Endothelial cell of umbilical vein (primary cell): ENCODE measurements at regions not wholly inside any gene's neighbourhood (a gene's known extent, or its start where the extent isn't known, plus 50 kb on each side); places are given as distances from the start of the nearest gene placed in this dataset.
"Not testable (repeated sequence)": the region's sequence is repeated elsewhere in the genome, so short reads cannot be mapped to it uniquely, and the experiment has no call there.

Source experiments
- BruUV-seq: library from RNA; stranded (reverse); fragments of 400-500 nt; replicated peaks from 2 replicates; lab custom pipeline; 2021; lab: Mats Ljungman, UMichigan
- CTCF ChIA-PET: fragments of 300-600, 350-600 bp; sonication (Branson Sonifier 250); formaldehyde crosslinking; loops from one replicate; lab custom pipeline; 2021; ENCODE audit warnings: antibody characterized with exemption, inconsistent platforms; lab: Charles Lee
- POLR2A ChIA-PET: fragments of 300-600, 350-600 bp; sonication (Branson Sonifier 250); formaldehyde crosslinking; loops from one replicate; lab custom pipeline; 2021; ENCODE audit warnings: antibody characterized with exemption, inconsistent platforms; lab: Charles Lee
- DNase-seq: peaks from one replicate; pipeline ENCODE4 v3.0.0-alpha.2; 2011; ENCODE audit warnings: low read depth, low spot score
- FAIRE-seq: peaks from 2 replicates; lab custom pipeline; 2011; peaks lifted over from hg19 to GRCh38; lab: Jason Lieb, UNC
- H2AFZ ChIP-seq: 2 replicates; pipeline ENCODE4 v1.6.0; 2012; ENCODE audit warnings: low read depth, low read length, control low read depth, inconsistent platforms
- H3K27ac ChIP-seq: 2 replicates; pipeline ENCODE4 v1.5.1; 2011; ENCODE audit warnings: low read depth, mild to moderate bottlenecking, control low read depth, low read length, moderate library complexity; ENCODE audit not compliant: insufficient read depth
- H3K27me3 ChIP-seq, 2 experiments: 2 replicates each; pipeline versions ENCODE4 v1.6.0 to v1.6.1; 2011; ENCODE audit warnings: low read length in 2 of 2, mixed read lengths in 1 of 2; ENCODE audit not compliant: control insufficient read depth in 2 of 2, insufficient read depth in 2 of 2
- H3K36me3 ChIP-seq, 2 experiments: 2 replicates in 1 of 2; 3 replicates in 1 of 2; pipeline ENCODE4 v1.5.1; 2011; ENCODE audit warnings: low read length in 2 of 2, mild to moderate bottlenecking in 1 of 2, moderate library complexity in 1 of 2; ENCODE audit not compliant: control insufficient read depth in 2 of 2, insufficient read depth in 2 of 2; ENCODE audit errors: extremely low read depth in 1 of 2
- H3K4me1 ChIP-seq: 3 replicates; pipeline ENCODE4 v1.5.1; 2011; ENCODE audit warnings: mild to moderate bottlenecking, low read length; ENCODE audit not compliant: control insufficient read depth, insufficient read depth; ENCODE audit errors: extremely low read depth
- H3K4me2 ChIP-seq: 2 replicates; pipeline ENCODE4 v1.6.1; 2011; ENCODE audit warnings: low read length, control low read depth, mixed read lengths; ENCODE audit not compliant: insufficient read depth
- H3K4me3 ChIP-seq, 3 experiments: fragments of 200-600 bp in 1 of 3; sonication (generic), shearing (Covaris generic) in 1 of 3; replicated peaks in 1 of 3; 2 replicates each; pipeline ENCODE4 v1.5.1; 2011 to 2016; ENCODE audit warnings: control low read depth in 3 of 3, low read length in 3 of 3, mild to moderate bottlenecking in 2 of 3, inconsistent platforms in 1 of 3, low read depth in 1 of 3, moderate library complexity in 1 of 3; ENCODE audit not compliant: insufficient read depth in 1 of 3
- H3K79me2 ChIP-seq: 2 replicates; pipeline ENCODE4 v1.6.0; 2012; ENCODE audit warnings: low read length, inconsistent platforms; ENCODE audit not compliant: control insufficient read depth, insufficient read depth
- H3K9ac ChIP-seq: replicated peaks from 2 replicates; pipeline ENCODE3; 2011; ENCODE audit warnings: low read length, control low read depth; ENCODE audit not compliant: insufficient read depth; ENCODE audit errors: extremely low read depth
- H3K9me1 ChIP-seq: replicated peaks from 3 replicates; pipeline ENCODE4 v1.6.0; 2011; ENCODE audit warnings: mild to moderate bottlenecking, low read length; ENCODE audit not compliant: control insufficient read depth, insufficient read depth; ENCODE audit errors: extremely low read depth
- H3K9me3 ChIP-seq: replicated peaks from 2 replicates; pipeline ENCODE4 v1.5.1; 2012; ENCODE audit warnings: low read length, inconsistent platforms; ENCODE audit not compliant: control insufficient read depth, insufficient read depth
- H4K20me1 ChIP-seq: replicated peaks from 2 replicates; pipeline ENCODE3; 2011; ENCODE audit warnings: mild to moderate bottlenecking, low read length; ENCODE audit not compliant: control insufficient read depth, insufficient read depth; ENCODE audit errors: extremely low read depth
- dilution Hi-C: fragments of 300-500 bp; cut with MboI; formaldehyde crosslinking; loops from one replicate; pipeline ENCODE4 v1.15.0; 2019; ENCODE audit warnings: low sequenced_read_pairs; ENCODE audit not compliant: extremely low pct_ligation_motif_present
- intact Hi-C: fragments of 100-400 bp; cut with micrococcal nuclease; formaldehyde crosslinking; loops from one replicate; pipeline ENCODE4 v1.10.0; 2022

DNA sequence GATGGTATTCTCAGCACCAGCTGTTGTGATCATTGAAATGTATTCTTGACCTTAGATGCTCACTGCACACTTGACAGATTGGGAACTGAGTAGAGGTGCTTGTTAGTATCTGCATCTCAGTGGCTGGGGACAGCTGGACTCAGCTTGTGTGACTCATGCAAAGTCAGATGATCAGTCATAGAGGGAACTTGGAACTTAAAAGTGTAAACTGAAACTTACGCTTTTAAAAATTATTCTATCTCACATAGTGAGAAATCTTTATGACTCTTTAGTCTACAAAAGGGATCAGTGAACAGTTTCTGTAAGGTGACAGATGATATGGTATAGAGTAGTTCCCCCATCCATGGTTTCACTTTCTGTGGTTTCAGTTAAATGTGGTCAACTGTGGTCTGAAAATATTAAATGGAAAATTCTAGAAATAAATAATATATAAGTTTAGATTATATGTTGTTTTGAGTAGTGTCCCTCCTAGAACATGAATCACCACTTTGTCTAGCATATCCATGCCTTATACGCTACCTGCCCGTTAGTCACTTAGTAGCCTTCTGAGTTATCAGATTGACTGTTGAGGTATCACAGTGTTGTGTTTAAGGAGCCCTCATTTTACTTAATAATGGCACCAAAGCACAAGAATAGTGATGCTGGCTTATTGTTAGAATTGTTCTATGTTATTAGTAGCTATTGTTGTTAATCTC, 135.6 kb upstream of the ZNF658 start:
- BruUV-seq, H3K27me3 ChIP-seq, dilution Hi-C loops, CTCF ChIA-PET, H3K36me3 ChIP-seq, H3K4me1 ChIP-seq, POLR2A ChIA-PET, H2AFZ ChIP-seq, H3K27ac ChIP-seq, FAIRE-seq, H3K4me2 ChIP-seq, H3K9me3 ChIP-seq, H4K20me1 ChIP-seq, DNase-seq, intact Hi-C loops, H3K79me2 ChIP-seq, H3K9me1 ChIP-seq, H3K9ac ChIP-seq, H3K4me3 ChIP-seq: not testable (repeated sequence)

DNA sequence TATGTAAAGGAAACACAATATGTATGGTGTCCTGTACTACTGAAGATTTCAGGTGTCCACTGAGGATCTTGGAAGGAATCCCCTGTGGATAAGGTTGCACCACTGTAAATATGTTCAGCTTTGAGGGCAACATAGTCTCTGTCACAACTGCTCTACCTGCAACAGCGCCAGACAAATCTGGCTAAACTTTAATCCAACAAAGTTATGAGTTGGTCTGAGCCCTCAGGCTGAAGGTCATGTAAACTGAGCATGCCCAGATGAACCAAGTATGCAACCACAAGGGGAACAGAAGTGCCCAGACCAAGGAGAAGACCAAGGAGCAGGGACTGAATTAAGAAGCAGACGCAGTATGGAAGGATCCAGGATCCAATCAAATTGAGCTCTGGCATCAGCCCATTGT, 135.0 kb upstream of the ZNF658 start:
- H3K27me3 ChIP-seq, H3K4me2 ChIP-seq, FAIRE-seq, H3K4me1 ChIP-seq, H2AFZ ChIP-seq, H3K4me3 ChIP-seq, dilution Hi-C loops, H3K9ac ChIP-seq, H3K79me2 ChIP-seq, BruUV-seq, H3K9me1 ChIP-seq, H4K20me1 ChIP-seq, CTCF ChIA-PET, intact Hi-C loops, POLR2A ChIA-PET, H3K36me3 ChIP-seq, DNase-seq, H3K9me3 ChIP-seq, H3K27ac ChIP-seq: not testable (repeated sequence)

DNA sequence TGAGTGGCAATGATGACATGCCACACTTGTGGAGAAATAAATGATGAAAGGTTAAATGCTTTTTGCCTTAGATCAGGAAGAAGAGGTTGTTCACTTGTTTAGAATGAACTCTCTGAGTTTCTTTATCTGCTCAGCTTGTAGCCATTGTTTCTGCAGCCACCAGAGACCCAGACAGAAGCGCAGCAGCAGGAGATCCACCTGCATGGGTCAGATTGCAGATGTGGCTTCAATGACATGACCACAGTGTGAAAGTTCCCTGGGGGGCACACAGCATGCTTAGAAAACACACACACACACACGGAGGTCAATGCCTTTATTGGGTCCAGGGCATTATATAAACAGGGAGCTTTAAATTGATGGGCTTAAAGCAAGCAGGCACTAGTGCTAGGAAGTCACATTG, 129.0 kb upstream of the ZNF658 start:
- BruUV-seq, H3K4me2 ChIP-seq, H3K27ac ChIP-seq, H3K36me3 ChIP-seq, dilution Hi-C loops, H3K9ac ChIP-seq, H3K4me3 ChIP-seq, H4K20me1 ChIP-seq, H2AFZ ChIP-seq, DNase-seq, intact Hi-C loops, CTCF ChIA-PET, FAIRE-seq, H3K9me3 ChIP-seq, H3K79me2 ChIP-seq, H3K4me1 ChIP-seq, H3K9me1 ChIP-seq, H3K27me3 ChIP-seq, POLR2A ChIA-PET: not testable (repeated sequence)

DNA sequence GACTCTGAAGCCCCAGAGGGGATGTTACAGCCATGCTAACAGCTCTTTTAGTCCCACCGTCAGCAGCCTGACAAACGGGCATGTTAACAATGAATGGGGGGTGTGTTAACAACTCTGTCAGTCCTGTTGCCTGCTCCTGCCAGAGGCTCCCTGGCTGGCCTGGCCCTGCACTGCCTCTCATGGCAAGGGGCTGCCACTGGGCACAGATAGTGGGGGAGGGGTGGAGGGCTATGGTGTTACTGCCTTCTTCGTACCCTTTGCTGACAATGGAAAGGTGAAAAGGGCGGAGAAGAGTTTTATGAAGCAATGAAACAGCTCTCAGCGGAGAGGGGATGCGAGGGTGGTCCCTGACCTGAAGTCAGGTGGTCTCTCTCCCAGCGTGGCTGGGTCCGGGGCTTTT, 125.9 kb upstream of the ZNF658 start:
- CTCF ChIA-PET, BruUV-seq: not testable (repeated sequence)

More for the DNA sequence above, 125.9 kb upstream of the ZNF658 start:
- intact Hi-C loops, H3K27me3 ChIP-seq, H3K9ac ChIP-seq, H3K79me2 ChIP-seq, H4K20me1 ChIP-seq, H3K4me1 ChIP-seq, dilution Hi-C loops, H2AFZ ChIP-seq, H3K4me3 ChIP-seq, H3K27ac ChIP-seq, H3K36me3 ChIP-seq, POLR2A ChIA-PET, H3K9me1 ChIP-seq, FAIRE-seq, DNase-seq, H3K9me3 ChIP-seq, H3K4me2 ChIP-seq: not testable (repeated sequence)
